GM12874 (cell line): ENCODE measurements at regions not wholly inside any gene's neighbourhood (a gene's known extent, or its start where the extent isn't known, plus 50 kb on each side); places are given as distances from the start of the nearest gene placed in this dataset.

Source experiments
- TF ChIP-seq, protein P1 (sequence below): IDR thresholded peaks from 2 replicates; pipeline ENCODE4 v1.5.1; 2011; ENCODE audit warnings: low read depth, mild to moderate bottlenecking, control low read depth, low read length, moderate library complexity; ENCODE audit not compliant: insufficient read depth

DNA sequence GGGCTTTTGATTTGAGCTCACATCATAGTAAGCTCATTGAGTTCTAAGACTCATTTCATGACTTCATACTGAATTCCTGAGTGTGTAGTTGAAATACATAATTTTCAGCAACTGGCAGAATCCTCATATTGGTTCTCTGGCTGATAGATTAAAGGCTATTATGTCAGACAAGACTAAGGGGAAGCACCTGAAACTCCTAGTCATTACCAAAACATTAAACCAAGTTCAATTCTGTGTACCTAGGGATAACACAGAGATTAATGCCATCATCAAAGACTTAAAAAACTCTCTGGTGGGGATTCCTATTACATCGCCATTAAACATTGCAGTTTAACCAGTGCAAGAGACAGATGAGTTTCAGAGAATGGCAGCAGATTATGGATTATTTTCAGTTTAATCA, 339.1 kb downstream of the PTPRC start:
- TF ChIP-seq, protein P1, sequence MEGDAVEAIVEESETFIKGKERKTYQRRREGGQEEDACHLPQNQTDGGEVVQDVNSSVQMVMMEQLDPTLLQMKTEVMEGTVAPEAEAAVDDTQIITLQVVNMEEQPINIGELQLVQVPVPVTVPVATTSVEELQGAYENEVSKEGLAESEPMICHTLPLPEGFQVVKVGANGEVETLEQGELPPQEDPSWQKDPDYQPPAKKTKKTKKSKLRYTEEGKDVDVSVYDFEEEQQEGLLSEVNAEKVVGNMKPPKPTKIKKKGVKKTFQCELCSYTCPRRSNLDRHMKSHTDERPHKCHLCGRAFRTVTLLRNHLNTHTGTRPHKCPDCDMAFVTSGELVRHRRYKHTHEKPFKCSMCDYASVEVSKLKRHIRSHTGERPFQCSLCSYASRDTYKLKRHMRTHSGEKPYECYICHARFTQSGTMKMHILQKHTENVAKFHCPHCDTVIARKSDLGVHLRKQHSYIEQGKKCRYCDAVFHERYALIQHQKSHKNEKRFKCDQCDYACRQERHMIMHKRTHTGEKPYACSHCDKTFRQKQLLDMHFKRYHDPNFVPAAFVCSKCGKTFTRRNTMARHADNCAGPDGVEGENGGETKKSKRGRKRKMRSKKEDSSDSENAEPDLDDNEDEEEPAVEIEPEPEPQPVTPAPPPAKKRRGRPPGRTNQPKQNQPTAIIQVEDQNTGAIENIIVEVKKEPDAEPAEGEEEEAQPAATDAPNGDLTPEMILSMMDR: no peak

GRCh38 chr1:198978523-198978922, 339.7 kb downstream of the PTPRC start:
- TF ChIP-seq, protein P1: no peak

- TF ChIP-seq, protein P1: no peak
Measured at GRCh38 chr1:198986036-198986435, 347.2 kb downstream of the PTPRC start.

GRCh38 chr1:198986442-198986841, 347.6 kb downstream of the PTPRC start:
- TF ChIP-seq, protein P1: no peak

GRCh38 chr1:199002661-199003060, 363.8 kb downstream of the PTPRC start:
- TF ChIP-seq, protein P1: no peak

GRCh38 chr1:199007423-199007822, 368.6 kb downstream of the PTPRC start:
- TF ChIP-seq, protein P1: no peak

- TF ChIP-seq, protein P1: no peak
Measured at GRCh38 chr1:199009447-199009846, 370.6 kb downstream of the PTPRC start.

GRCh38 chr1:199010492-199010891, 371.7 kb downstream of the PTPRC start:
- TF ChIP-seq, protein P1: no peak
